ENCODE measurements at regions not wholly inside any gene's neighbourhood (a gene's known extent, or its start where the extent isn't known, plus 50 kb on each side); places are given as distances from the start of the nearest gene placed in this dataset.

DNA sequence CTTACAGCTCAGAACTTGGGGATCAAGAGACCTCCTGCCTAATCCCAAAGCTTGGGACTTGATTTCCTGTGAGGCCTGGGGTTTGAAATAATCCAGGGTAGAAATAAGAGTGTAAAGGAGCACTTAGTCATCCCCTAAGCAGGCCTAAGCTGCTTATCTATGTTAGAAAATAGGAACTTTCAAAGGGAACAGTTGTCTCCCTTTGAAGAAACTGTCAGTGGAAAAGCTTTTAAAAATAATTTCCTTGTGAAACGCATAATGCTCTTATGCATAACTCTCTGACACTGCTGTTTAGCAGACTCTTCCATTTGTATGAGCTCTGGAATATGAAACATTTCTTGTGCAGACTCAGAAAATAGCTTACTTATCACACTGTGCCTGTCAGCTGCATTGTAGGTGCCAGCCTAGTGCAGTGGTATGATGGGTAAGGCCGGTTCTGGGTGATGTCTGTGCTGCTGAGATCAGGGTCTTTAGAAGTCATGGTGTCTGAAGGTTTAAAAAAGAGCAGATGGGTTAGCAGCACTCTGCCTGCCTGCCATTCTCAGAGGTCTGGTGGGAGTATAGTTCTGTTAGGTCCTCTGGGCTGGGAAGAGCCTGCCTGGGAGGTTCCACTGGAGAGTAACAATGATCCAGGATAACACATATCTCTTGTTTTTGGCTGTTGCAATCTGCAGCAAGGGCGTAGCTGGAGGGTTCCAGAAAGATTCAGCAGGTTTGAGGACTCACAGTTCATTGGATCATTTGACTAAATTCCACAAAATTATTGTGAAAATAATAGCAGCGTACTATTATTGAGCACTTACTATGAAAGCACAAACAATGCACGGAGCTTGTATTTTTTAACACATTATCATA lies 283.2 kb upstream of the MEX3C start:
- TF ChIP-seq, protein P1, sequence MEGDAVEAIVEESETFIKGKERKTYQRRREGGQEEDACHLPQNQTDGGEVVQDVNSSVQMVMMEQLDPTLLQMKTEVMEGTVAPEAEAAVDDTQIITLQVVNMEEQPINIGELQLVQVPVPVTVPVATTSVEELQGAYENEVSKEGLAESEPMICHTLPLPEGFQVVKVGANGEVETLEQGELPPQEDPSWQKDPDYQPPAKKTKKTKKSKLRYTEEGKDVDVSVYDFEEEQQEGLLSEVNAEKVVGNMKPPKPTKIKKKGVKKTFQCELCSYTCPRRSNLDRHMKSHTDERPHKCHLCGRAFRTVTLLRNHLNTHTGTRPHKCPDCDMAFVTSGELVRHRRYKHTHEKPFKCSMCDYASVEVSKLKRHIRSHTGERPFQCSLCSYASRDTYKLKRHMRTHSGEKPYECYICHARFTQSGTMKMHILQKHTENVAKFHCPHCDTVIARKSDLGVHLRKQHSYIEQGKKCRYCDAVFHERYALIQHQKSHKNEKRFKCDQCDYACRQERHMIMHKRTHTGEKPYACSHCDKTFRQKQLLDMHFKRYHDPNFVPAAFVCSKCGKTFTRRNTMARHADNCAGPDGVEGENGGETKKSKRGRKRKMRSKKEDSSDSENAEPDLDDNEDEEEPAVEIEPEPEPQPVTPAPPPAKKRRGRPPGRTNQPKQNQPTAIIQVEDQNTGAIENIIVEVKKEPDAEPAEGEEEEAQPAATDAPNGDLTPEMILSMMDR (IDR thresholded peaks at IDR 0.05 in 2 of 3, conservative IDR thresholded peaks at IDR 0.05 in 1 of 3; ENCODE audit: borderline replicate concordance in 1 of 3, insufficient read depth in 1 of 3, low read depth in 2 of 3, low read length in 2 of 3): no peak
- no peak for TF ChIP-seq POLR2A (IDR thresholded peaks at IDR 0.05; ENCODE audit: borderline replicate concordance, extremely low read depth, insufficient read depth, insufficient read length)
- TF ChIP-seq, protein P2, sequence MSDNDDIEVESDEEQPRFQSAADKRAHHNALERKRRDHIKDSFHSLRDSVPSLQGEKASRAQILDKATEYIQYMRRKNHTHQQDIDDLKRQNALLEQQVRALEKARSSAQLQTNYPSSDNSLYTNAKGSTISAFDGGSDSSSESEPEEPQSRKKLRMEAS (IDR thresholded peaks at IDR 0.05): no peak
- TF ChIP-seq ZNF274 (IDR thresholded peaks at IDR 0.05; ENCODE audit: low read depth, low read length): no peak
- TF ChIP-seq SRF (IDR thresholded peaks at IDR 0.05; ENCODE audit: low read depth): no peak
- no peak for TF ChIP-seq EZH2phosphoT487 (IDR thresholded peaks at IDR 0.05; ENCODE audit: borderline replicate concordance)
- TF ChIP-seq JUND (IDR thresholded peaks at IDR 0.05): no peak
- TF ChIP-seq FOSL1 (IDR thresholded peaks at IDR 0.05; ENCODE audit: low read depth): no peak
- no peak for TF ChIP-seq EZH2 (IDR thresholded peaks at IDR 0.05)
- TF ChIP-seq TCF7L2 (IDR thresholded peaks at IDR 0.05; ENCODE audit: borderline replicate concordance, extremely low read depth, insufficient read depth, insufficient read length): no peak
- TF ChIP-seq POLR2AphosphoS5 (IDR thresholded peaks at IDR 0.05; ENCODE audit: low read depth, low read length): no peak
- no peak for TF ChIP-seq CBX3 (IDR thresholded peaks at IDR 0.05; ENCODE audit: low read depth)
- TF ChIP-seq RAD21 (IDR thresholded peaks at IDR 0.05; ENCODE audit: low read depth): no peak

All from HCT116 (cell line).